IMR-90 (cell line): ENCODE measurements at regions not wholly inside any gene's neighbourhood (a gene's known extent, or its start where the extent isn't known, plus 50 kb on each side); places are given as distances from the start of the nearest gene placed in this dataset.

Experiments
- ATAC-seq: fragments of 200-7000 bp; cut with Tn5 transposase; 2 replicates; pipeline ENCODE4 v1.9.1; 2020; ENCODE audit warnings: low read depth, mild to moderate bottlenecking, moderate library complexity
- BruUV-seq: library from RNA; stranded (reverse); fragments of 400-500 nt; replicated peaks from 2 replicates; lab custom pipeline; 2021; lab: Mats Ljungman, UMichigan
- CTCF ChIA-PET: fragments of 300-600 bp; formaldehyde crosslinking; extraction: SDS; loops from one replicate; lab custom pipeline; 2021; ENCODE audit warnings: antibody characterized with exemption; lab: Yijun Ruan, JAX
- POLR2A ChIA-PET: fragments of 300-600 bp; sonication (Branson Sonifier 250); formaldehyde crosslinking; loops from one replicate; lab custom pipeline; 2022; ENCODE audit warnings: antibody characterized with exemption; ENCODE audit not compliant: unreplicated experiment; lab: Charles Lee
- DNase-seq: peaks from one replicate; pipeline ENCODE4 v3.0.0; 2013
- H2AFZ ChIP-seq: replicated peaks from 2 replicates; pipeline ENCODE3; 2013; ENCODE audit warnings: low read length, mild to moderate bottlenecking; ENCODE audit not compliant: poor library complexity
- H2AK5ac ChIP-seq: 2 replicates; pipeline ENCODE4 v1.6.1; 2013; ENCODE audit warnings: low read depth, low read length, inconsistent platforms
- H2AK9ac ChIP-seq: replicated peaks from 2 replicates; pipeline ENCODE3; 2013; ENCODE audit warnings: mild to moderate bottlenecking, low read depth, low read length, moderate library complexity; ENCODE audit not compliant: poor library complexity
- H2BK120ac ChIP-seq: 2 replicates; pipeline ENCODE4 v1.6.1; 2013; ENCODE audit warnings: low read depth, low read length, inconsistent platforms
- H2BK15ac ChIP-seq: 3 replicates; pipeline ENCODE4 v1.6.1; 2013; ENCODE audit warnings: low read depth, low read length, inconsistent platforms
- H2BK20ac ChIP-seq: 2 replicates; pipeline ENCODE4 v1.6.1; 2013; ENCODE audit warnings: low read depth, mild to moderate bottlenecking, inconsistent platforms, low read length, moderate library complexity
- H2BK5ac ChIP-seq: 2 replicates; pipeline ENCODE4 v1.6.1; 2013; ENCODE audit warnings: mild to moderate bottlenecking, low read depth, low read length, inconsistent platforms; ENCODE audit not compliant: poor library complexity, severe bottlenecking
- H3K14ac ChIP-seq: replicated peaks from 2 replicates; pipeline ENCODE4 v1.6.1; 2013; ENCODE audit warnings: low read depth, low read length, inconsistent platforms
- H3K18ac ChIP-seq: 2 replicates; pipeline ENCODE4 v1.6.1; 2013; ENCODE audit warnings: low read depth, low read length, control low read depth
- H3K23ac ChIP-seq: 2 replicates; pipeline ENCODE4 v1.6.1; 2013; ENCODE audit warnings: low read depth, low read length, inconsistent platforms
- H3K27ac ChIP-seq: 2 replicates; pipeline ENCODE4 v1.5.1; 2013; ENCODE audit warnings: mild to moderate bottlenecking, control low read depth, low read length; ENCODE audit not compliant: insufficient read depth
- H3K27me3 ChIP-seq: 2 replicates; pipeline ENCODE4 v1.6.1; 2013; ENCODE audit warnings: low read length; ENCODE audit not compliant: control insufficient read depth, insufficient read depth
- H3K36me3 ChIP-seq: 2 replicates; pipeline ENCODE4 v1.6.1; 2013; ENCODE audit warnings: low read length, mixed read lengths; ENCODE audit not compliant: control insufficient read depth, insufficient read depth
- H3K4ac ChIP-seq: 2 replicates; pipeline ENCODE4 v1.6.1; 2013; ENCODE audit warnings: low read depth, low read length, inconsistent platforms
- H3K4me1 ChIP-seq: 2 replicates; pipeline ENCODE4 v1.6.1; 2013; ENCODE audit warnings: low read length, mixed read lengths; ENCODE audit not compliant: control insufficient read depth, insufficient read depth
- H3K4me2 ChIP-seq: 2 replicates; pipeline ENCODE4 v1.6.1; 2013; ENCODE audit warnings: low read depth, mild to moderate bottlenecking, control low read depth, low read length, moderate library complexity
- H3K4me3 ChIP-seq: 2 replicates; pipeline ENCODE4 v1.5.1; 2013; ENCODE audit warnings: low read depth, mild to moderate bottlenecking, control low read depth, low read length, moderate library complexity; ENCODE audit not compliant: insufficient read depth
- H3K56ac ChIP-seq: 2 replicates; pipeline ENCODE4 v1.6.1; 2013; ENCODE audit warnings: low read length, inconsistent platforms; ENCODE audit not compliant: insufficient read depth; ENCODE audit errors: extremely low read depth
- H3K79me1 ChIP-seq, 2 experiments: 2 replicates each; pipeline ENCODE4 v1.6.1; 2013; ENCODE audit warnings: low read length in 2 of 2, inconsistent platforms in 1 of 2, low read depth in 1 of 2
- H3K9ac ChIP-seq: 2 replicates; pipeline ENCODE4 v1.6.1; 2013; ENCODE audit warnings: low read depth, low read length, control low read depth
- H3K9me1 ChIP-seq: 2 replicates; pipeline ENCODE4 v1.6.1; 2013; ENCODE audit warnings: low read length, inconsistent platforms; ENCODE audit not compliant: insufficient read depth
- H3K9me3 ChIP-seq: 2 replicates; pipeline ENCODE4 v1.6.1; 2013; ENCODE audit warnings: low read length; ENCODE audit not compliant: control insufficient read depth, insufficient read depth
- H4K20me1 ChIP-seq: 2 replicates; pipeline ENCODE4 v1.6.1; 2013; ENCODE audit warnings: low read length, inconsistent platforms; ENCODE audit not compliant: insufficient read depth
- H4K5ac ChIP-seq: 2 replicates; pipeline ENCODE4 v1.6.1; 2013; ENCODE audit warnings: mild to moderate bottlenecking, low read depth, low read length, control low read depth
- H4K8ac ChIP-seq, 2 experiments: 2 replicates each; pipeline ENCODE4 v1.6.1; 2013; ENCODE audit warnings: low read depth in 2 of 2, low read length in 2 of 2, control low read depth in 1 of 2, inconsistent platforms in 1 of 2
- H4K91ac ChIP-seq: 2 replicates; pipeline ENCODE4 v1.6.1; 2013; ENCODE audit warnings: low read depth, low read length, inconsistent platforms; ENCODE audit not compliant: insufficient read depth
- SMC3 ChIP-seq: fragments of 150-350 bp; IDR thresholded peaks from 2 replicates; pipeline ENCODE4 v1.6.1; 2016; ENCODE audit warnings: low read depth, mild to moderate bottlenecking, antibody characterized with exemption, low read length, moderate library complexity
- USF2 ChIP-seq: fragments of 150-350 bp; IDR thresholded peaks from 2 replicates; pipeline ENCODE4 v1.6.1; 2017; ENCODE audit warnings: mild to moderate bottlenecking, antibody characterized with exemption, low read length, low read depth
- WGBS, 2 experiments: methylation state at CpG; one replicate each; pipeline versions ENCODE4 v1.1.5 to v1.1.7; 2013; ENCODE audit warnings: missing lambda C conversion rate in 2 of 2; ENCODE audit not compliant: insufficient read length in 1 of 2; ENCODE audit errors: extremely low coverage in 2 of 2; 5-methylcytosine and 5-hydroxymethylcytosine counted together
- dilution Hi-C: fragments of 300-500 bp; cut with HindIII; formaldehyde crosslinking; loops from one replicate; pipeline ENCODE4 v1.14.3; 2018; ENCODE audit warnings: low sequenced_read_pairs; ENCODE audit not compliant: unreplicated experiment
- in situ Hi-C: fragments of 300-500 bp; cut with MboI; formaldehyde crosslinking; loops from 3 replicates; pipeline ENCODE4 v1.14.3; 2019; ENCODE audit warnings: low sequenced_read_pairs, inconsistent platforms, mixed read lengths
- intact Hi-C: fragments of 100-400 bp; cut with micrococcal nuclease; formaldehyde crosslinking; loops from 2 replicates; pipeline ENCODE4 v1.10.0; 2022

- H3K27me3 ChIP-seq, result no peaks in the 10 kb centered on the region
- H4K20me1 ChIP-seq, result no peaks in the 10 kb centered on the region
- peak overlapping the region; percentile 93 for H2BK5ac ChIP-seq
- peak overlapping the region; percentile 96 for H3K18ac ChIP-seq
- DNase-seq (no peak), ATAC-seq (no peak)
- peak overlapping the region; percentile 100 for H2BK120ac ChIP-seq
- H3K56ac ChIP-seq, result peak overlapping the region; percentile 57; the same call in 1 of the 2 replicates
- H3K23ac ChIP-seq, result peak overlapping the region; percentile 86; the same call in 1 of the 2 replicates
- H3K79me1 ChIP-seq, result peaks cover 4 to 35% of the 10 kb centered on the region in 2 experiments; a peak in 3 of 4 replicates
- WGBS, 2 experiments, result 100% methylated on average over 4 of the region's 9 CpGs; no CpG with 5 or more reads in 1 of the 2 experiments
- no peak overlapping the region for H2AFZ ChIP-seq
- intact Hi-C loops (no loop called here), in situ Hi-C loops (no loop called here), dilution Hi-C loops (no loop called here)
- peak overlapping the region; percentile 93 for H2AK5ac ChIP-seq
- H3K4ac ChIP-seq, result peak overlapping the region; percentile 98
- peak overlapping the region; percentile 95 for H3K27ac ChIP-seq
- H4K8ac ChIP-seq, result peak overlapping the region; percentile 89 to 99
- ChIA-PET CTCF (no interaction called here), POLR2A (no interaction called here)
- no TSS peak for BruUV-seq
- no peak overlapping the region for H3K4me2 ChIP-seq
- H4K91ac ChIP-seq, result peak overlapping the region; percentile 99
- H3K36me3 ChIP-seq, result no peaks in the 10 kb centered on the region
- H4K5ac ChIP-seq, result peak overlapping the region; percentile 87
- H3K9me3 ChIP-seq, result no peaks in the 10 kb centered on the region
- H2BK20ac ChIP-seq, result peak overlapping the region; percentile 99
- H3K4me1 ChIP-seq, result peaks cover 22% of the 10 kb centered on the region
- peak overlapping the region; percentile 96 for H3K14ac ChIP-seq
- H2AK9ac ChIP-seq, result no peak overlapping the region
- no peak overlapping the region; the same call in 1 of the 2 replicates for H3K9ac ChIP-seq
- no peak overlapping the region for H3K4me3 ChIP-seq
- TF ChIP-seq USF2 (no peak), SMC3 (no peak)
- peaks cover 24% of the 10 kb centered on the region for H3K9me1 ChIP-seq
- peak overlapping the region; percentile 96; the same call in 2 of the 3 replicates for H2BK15ac ChIP-seq
Measured at GRCh38 chr2:217332866-217333265, 473.0 kb upstream of the TNP1 start.
